ENCODE measurements at regions not wholly inside any gene's neighbourhood (a gene's known extent, or its start where the extent isn't known, plus 50 kb on each side); places are given as distances from the start of the nearest gene placed in this dataset.

DNA sequence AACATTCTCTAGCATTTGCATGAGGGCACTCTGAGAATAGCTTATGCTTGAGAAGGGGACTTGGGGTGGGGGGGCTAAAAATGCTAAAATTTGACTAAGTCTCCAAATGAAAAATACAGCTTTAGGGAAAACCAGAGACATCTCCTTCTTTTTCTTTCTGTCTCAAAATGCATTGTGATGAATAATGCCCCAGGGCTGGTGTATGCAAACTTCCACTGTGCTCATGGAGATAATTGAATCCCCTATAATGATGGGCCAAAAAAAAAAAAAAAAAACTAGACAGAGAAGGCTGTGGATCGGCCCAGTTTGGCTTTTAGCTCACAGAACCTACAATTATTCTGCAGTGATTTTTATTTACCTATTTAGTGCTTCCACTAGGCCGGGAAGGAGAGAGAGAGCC is 147.9 kb upstream of the RORA start:
- Histone ChIP-seq H2BK15ac (ENCODE audit: low read depth, low read length) (no peak overlapping the region), H3K18ac (ENCODE audit: insufficient read length, low read depth, low read length) (no peak overlapping the region), H3K27ac (ENCODE audit: insufficient read length, low read depth, low read length) (no peak overlapping the region), H2BK5ac (ENCODE audit: insufficient read length, low read length) (no peak overlapping the region), H3K79me1 (ENCODE audit: insufficient read depth, low read depth, low read length, poor library complexity, severe bottlenecking) (no peaks in the 10 kb centered on the region), H3K56ac (ENCODE audit: insufficient read length, low read depth, low read length) (no peak overlapping the region), H4K8ac (replicated peaks; ENCODE audit: insufficient read length, low read depth, low read length) (no peak overlapping the region), H2BK120ac (ENCODE audit: low read depth, low read length, poor library complexity, severe bottlenecking) (no peak overlapping the region), H2BK12ac (ENCODE audit: insufficient read length, low read depth, low read length) (no peak overlapping the region), H2BK20ac (ENCODE audit: low read depth, low read length, poor library complexity, severe bottlenecking) (no peak overlapping the region), H4K91ac (ENCODE audit: insufficient read length, low read depth, low read length) (no peak overlapping the region), H3K27me3 (ENCODE audit: insufficient read depth, low read length) (no peaks in the 10 kb centered on the region), H3K4ac (ENCODE audit: low read depth, low read length) (no peak overlapping the region), H3K79me2 (ENCODE audit: insufficient read depth, low read length) (no peaks in the 10 kb centered on the region), H3K23ac (ENCODE audit: insufficient read length, low read depth, low read length) (no peak overlapping the region), H2AK5ac (ENCODE audit: insufficient read length, low read length) (no peak overlapping the region), H3K9me3 (ENCODE audit: control insufficient read depth, low read depth, low read length) (no peaks in the 10 kb centered on the region), H3K14ac (ENCODE audit: insufficient read depth, low read length) (no peak overlapping the region), H3K9ac (ENCODE audit: extremely low read depth, insufficient read length, low read length) (no peak overlapping the region), H3K23me2 (ENCODE audit: insufficient read length, low read depth, low read length, poor library complexity, severe bottlenecking) (no peaks in the 10 kb centered on the region), H4K5ac (ENCODE audit: insufficient read length, low read depth, low read length) (no peak overlapping the region), H3K4me1 (ENCODE audit: insufficient read depth, low read length) (no peaks in the 10 kb centered on the region), H3K4me2 (ENCODE audit: insufficient read depth, insufficient read length, low read length) (no peak overlapping the region), H4K20me1 (ENCODE audit: control insufficient read depth, insufficient read depth, insufficient read length) (no peaks in the 10 kb centered on the region), H2AFZ (ENCODE audit: low read length) (no peak overlapping the region), H3T11ph (ENCODE audit: low read length) (no peak overlapping the region)
- Mint-ChIP-seq H3K27me3 (ENCODE audit: low read depth) (no peaks in the 10 kb centered on the region; the same call in 1 of the 2 replicates), H3K4me3 (no peak overlapping the region), H3K4me1 (peaks cover 7 to 11% of the 10 kb centered on the region in 2 experiments), H3K36me3 (ENCODE audit: insufficient read depth in 1 of 3, low read depth in 3 of 3) (no peaks in the 10 kb centered on the region), H3K9me3 (no peaks in the 10 kb centered on the region), H3K27ac (no peak overlapping the region)
- DNase-seq = no peak
- no CpG with 5 or more reads among the region's 2 CpGs for WGBS (ENCODE audit: extremely low coverage, insufficient read length, low lambda C conversion rate)
- TF ChIP-seq, protein P1, sequence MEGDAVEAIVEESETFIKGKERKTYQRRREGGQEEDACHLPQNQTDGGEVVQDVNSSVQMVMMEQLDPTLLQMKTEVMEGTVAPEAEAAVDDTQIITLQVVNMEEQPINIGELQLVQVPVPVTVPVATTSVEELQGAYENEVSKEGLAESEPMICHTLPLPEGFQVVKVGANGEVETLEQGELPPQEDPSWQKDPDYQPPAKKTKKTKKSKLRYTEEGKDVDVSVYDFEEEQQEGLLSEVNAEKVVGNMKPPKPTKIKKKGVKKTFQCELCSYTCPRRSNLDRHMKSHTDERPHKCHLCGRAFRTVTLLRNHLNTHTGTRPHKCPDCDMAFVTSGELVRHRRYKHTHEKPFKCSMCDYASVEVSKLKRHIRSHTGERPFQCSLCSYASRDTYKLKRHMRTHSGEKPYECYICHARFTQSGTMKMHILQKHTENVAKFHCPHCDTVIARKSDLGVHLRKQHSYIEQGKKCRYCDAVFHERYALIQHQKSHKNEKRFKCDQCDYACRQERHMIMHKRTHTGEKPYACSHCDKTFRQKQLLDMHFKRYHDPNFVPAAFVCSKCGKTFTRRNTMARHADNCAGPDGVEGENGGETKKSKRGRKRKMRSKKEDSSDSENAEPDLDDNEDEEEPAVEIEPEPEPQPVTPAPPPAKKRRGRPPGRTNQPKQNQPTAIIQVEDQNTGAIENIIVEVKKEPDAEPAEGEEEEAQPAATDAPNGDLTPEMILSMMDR (conservative IDR thresholded peaks at IDR 0.05) = no peak
